ENCODE measurements at regions not wholly inside any gene's neighbourhood (a gene's known extent, or its start where the extent isn't known, plus 50 kb on each side); places are given as distances from the start of the nearest gene placed in this dataset.
"Not testable (repeated sequence)": the region's sequence is repeated elsewhere in the genome, so short reads cannot be mapped to it uniquely, and the experiment has no call there.

DNA sequence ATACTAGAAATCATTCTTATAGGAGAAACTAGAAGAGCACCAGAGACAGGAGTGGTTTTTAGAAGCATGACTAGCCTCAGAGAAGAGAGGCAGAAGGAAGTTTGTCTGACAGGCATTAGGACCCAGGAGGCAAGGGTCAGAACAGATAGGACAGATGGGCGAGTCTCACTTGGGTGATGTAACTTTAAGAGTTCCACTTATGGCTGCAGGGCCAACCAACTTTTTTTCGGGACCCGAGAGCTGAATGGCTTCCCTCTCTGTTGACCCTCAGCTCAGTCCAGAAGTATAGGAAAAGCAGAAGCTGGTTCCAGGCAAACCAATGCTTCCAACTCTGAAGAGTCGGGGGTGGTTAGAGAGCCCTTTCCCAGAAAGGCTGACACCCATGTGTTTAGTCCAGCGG, 136.6 kb upstream of the SETMAR start:
- no peak for DNase-seq (ENCODE audit: low spot score)
- no peak for ATAC-seq (ENCODE audit: low read depth)
- TF ChIP-seq, protein P1, sequence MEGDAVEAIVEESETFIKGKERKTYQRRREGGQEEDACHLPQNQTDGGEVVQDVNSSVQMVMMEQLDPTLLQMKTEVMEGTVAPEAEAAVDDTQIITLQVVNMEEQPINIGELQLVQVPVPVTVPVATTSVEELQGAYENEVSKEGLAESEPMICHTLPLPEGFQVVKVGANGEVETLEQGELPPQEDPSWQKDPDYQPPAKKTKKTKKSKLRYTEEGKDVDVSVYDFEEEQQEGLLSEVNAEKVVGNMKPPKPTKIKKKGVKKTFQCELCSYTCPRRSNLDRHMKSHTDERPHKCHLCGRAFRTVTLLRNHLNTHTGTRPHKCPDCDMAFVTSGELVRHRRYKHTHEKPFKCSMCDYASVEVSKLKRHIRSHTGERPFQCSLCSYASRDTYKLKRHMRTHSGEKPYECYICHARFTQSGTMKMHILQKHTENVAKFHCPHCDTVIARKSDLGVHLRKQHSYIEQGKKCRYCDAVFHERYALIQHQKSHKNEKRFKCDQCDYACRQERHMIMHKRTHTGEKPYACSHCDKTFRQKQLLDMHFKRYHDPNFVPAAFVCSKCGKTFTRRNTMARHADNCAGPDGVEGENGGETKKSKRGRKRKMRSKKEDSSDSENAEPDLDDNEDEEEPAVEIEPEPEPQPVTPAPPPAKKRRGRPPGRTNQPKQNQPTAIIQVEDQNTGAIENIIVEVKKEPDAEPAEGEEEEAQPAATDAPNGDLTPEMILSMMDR (IDR thresholded peaks at IDR 0.05; ENCODE audit: poor library complexity, severe bottlenecking): no peak
- no peaks in the 10 kb centered on the region for H3K27me3 ChIP-seq (ENCODE audit: insufficient read depth, poor library complexity, severe bottlenecking)
- no peaks in the 10 kb centered on the region for H3K4me1 ChIP-seq (ENCODE audit: insufficient read depth, poor library complexity, severe bottlenecking)
- no peak overlapping the region for H3K27ac ChIP-seq (ENCODE audit: poor library complexity, severe bottlenecking)
- no peaks in the 10 kb centered on the region for H3K36me3 ChIP-seq (ENCODE audit: low read depth)
- H3K9me3 ChIP-seq (ENCODE audit: severe bottlenecking): no peaks in the 10 kb centered on the region
- no peak overlapping the region for H3K4me3 ChIP-seq (ENCODE audit: severe bottlenecking)

DNA sequence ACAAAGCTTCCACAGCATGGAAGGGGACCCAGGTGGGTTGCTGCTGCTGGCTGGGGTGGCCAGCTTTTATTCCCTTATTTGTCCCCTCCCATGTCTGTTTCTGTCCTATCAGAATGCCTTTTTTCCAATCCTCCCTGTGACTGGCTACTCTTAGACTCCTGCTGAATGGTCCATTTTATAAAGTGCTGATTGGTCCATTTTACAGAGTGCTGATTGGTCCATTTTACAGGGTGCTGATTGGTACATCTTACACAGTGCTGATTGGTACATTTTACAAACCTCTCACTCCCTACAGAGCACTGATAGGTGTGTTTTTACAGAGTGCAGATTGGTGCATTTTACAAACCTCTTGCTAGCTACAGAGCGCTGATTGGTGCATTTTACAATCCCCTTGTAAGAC, 135.9 kb upstream of the SETMAR start:
- H3K4me1 ChIP-seq (ENCODE audit: insufficient read depth, poor library complexity, severe bottlenecking); H3K9me3 ChIP-seq (ENCODE audit: severe bottlenecking); H3K27me3 ChIP-seq (ENCODE audit: insufficient read depth, poor library complexity, severe bottlenecking); H3K4me3 ChIP-seq (ENCODE audit: severe bottlenecking); ATAC-seq (ENCODE audit: low read depth); H3K36me3 ChIP-seq (ENCODE audit: low read depth); DNase-seq (ENCODE audit: low spot score); H3K27ac ChIP-seq (ENCODE audit: poor library complexity, severe bottlenecking): not testable (repeated sequence)

DNA sequence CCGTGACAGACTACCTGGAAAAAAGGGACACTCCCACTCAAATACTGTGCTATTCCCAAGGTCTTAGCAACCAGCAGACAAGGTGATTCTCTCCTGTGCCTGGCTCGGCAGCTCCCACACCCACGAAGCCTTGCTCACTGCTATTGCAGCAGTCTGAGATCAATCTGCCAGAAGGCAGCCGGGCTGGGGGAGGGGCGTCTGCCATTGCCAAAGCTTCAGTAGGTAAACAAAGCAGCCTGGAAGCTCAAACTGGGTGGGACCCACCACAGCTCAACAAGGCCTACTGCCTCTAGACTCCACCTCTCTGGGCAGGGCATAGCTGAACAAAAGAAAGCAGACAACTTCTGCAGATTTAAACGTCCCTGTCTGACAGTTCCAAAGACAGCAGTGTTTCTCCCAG, 128.4 kb upstream of the SETMAR start:
- H3K27ac ChIP-seq (ENCODE audit: poor library complexity, severe bottlenecking): no peak overlapping the region
- no peaks in the 10 kb centered on the region for H3K9me3 ChIP-seq (ENCODE audit: severe bottlenecking)
- DNase-seq (ENCODE audit: low spot score): no peak
- H3K4me3 ChIP-seq (ENCODE audit: severe bottlenecking): no peak overlapping the region
- no peaks in the 10 kb centered on the region for H3K27me3 ChIP-seq (ENCODE audit: insufficient read depth, poor library complexity, severe bottlenecking)
- no peaks in the 10 kb centered on the region for H3K4me1 ChIP-seq (ENCODE audit: insufficient read depth, poor library complexity, severe bottlenecking)
- no peaks in the 10 kb centered on the region for H3K36me3 ChIP-seq (ENCODE audit: low read depth)
- no peak for ATAC-seq (ENCODE audit: low read depth)
- TF ChIP-seq, protein P1 (IDR thresholded peaks at IDR 0.05; ENCODE audit: poor library complexity, severe bottlenecking): no peak

DNA sequence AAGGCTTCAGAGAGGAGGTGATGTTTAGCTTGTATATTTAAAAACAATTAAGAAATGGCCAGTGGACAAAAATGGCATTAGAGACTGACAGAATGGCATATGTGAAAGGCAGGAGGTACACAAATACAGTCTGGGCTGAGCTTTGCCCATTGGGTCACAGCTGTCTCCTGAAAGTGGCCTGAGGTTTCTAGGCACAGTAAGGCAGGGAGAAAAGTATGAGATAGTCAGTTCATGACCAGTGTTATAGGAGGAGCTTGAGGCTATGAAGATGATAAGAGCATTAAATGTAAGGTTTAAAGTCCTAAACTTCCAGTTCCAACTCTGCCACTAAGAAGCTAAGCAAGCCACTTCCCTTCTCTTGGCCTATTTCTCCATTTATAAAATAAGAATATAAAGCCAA, 111.2 kb upstream of the SETMAR start:
- Histone ChIP-seq H3K4me3 (ENCODE audit: severe bottlenecking) (no peak overlapping the region), H3K27ac (ENCODE audit: poor library complexity, severe bottlenecking) (no peak overlapping the region)

DNA sequence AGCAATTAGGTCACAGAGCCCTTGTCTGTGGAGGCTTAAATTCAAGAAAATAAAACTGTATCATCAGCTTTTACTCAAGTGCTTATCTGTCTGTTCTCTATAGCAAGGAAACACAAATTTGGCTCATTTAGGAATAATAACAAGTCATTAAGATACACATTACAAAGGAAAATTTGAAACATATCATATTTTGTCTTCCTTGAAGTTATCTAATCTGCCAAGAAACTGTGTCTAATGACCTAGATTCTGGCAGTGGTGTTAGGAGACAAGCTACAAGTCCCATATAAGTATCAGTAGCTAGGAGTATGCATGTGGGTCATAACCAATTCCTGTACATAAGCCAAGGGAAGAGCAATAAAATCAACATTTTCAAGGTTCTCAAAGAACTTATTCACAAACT, 108.2 kb upstream of the SETMAR start:
- H3K27me3 ChIP-seq (ENCODE audit: insufficient read depth, poor library complexity, severe bottlenecking): no peaks in the 10 kb centered on the region
- H3K4me1 ChIP-seq (ENCODE audit: insufficient read depth, poor library complexity, severe bottlenecking): no peaks in the 10 kb centered on the region
- TF ChIP-seq, protein P1 (IDR thresholded peaks at IDR 0.05; ENCODE audit: poor library complexity, severe bottlenecking): no peak
- H3K9me3 ChIP-seq (ENCODE audit: severe bottlenecking): peaks cover 5% of the 10 kb centered on the region
- ATAC-seq (ENCODE audit: low read depth): no peak
- no peaks in the 10 kb centered on the region for H3K36me3 ChIP-seq (ENCODE audit: low read depth)
- DNase-seq (ENCODE audit: low spot score): no peak
- no peak overlapping the region for H3K27ac ChIP-seq (ENCODE audit: poor library complexity, severe bottlenecking)
- H3K4me3 ChIP-seq (ENCODE audit: severe bottlenecking): no peak overlapping the region

More for the DNA sequence above, 111.2 kb upstream of the SETMAR start:
- Histone ChIP-seq H3K27me3 (ENCODE audit: insufficient read depth, poor library complexity, severe bottlenecking) (no peaks in the 10 kb centered on the region), H3K36me3 (ENCODE audit: low read depth) (no peaks in the 10 kb centered on the region), H3K4me1 (ENCODE audit: insufficient read depth, poor library complexity, severe bottlenecking) (no peaks in the 10 kb centered on the region), H3K9me3 (ENCODE audit: severe bottlenecking) (peaks cover 2% of the 10 kb centered on the region)
- DNase-seq (ENCODE audit: low spot score) (no peak), ATAC-seq (ENCODE audit: low read depth) (no peak)
- TF ChIP-seq, protein P1 (IDR thresholded peaks at IDR 0.05; ENCODE audit: poor library complexity, severe bottlenecking): no peak

All from RWPE2 (cell line).